Brain microvascular endothelial cell (primary cell): ENCODE measurements at regions not wholly inside any gene's neighbourhood (a gene's known extent, or its start where the extent isn't known, plus 50 kb on each side); places are given as distances from the start of the nearest gene placed in this dataset.

Experiments
- DNase-seq: peaks from one replicate; pipeline ENCODE4 v3.0.0-alpha.2; 2020
- H3K27ac ChIP-seq: fragments of 250-450 bp; sonication (Bioruptor Pico); 2 replicates; pipeline ENCODE4 v1.5.1; 2020; ENCODE audit warnings: mild to moderate bottlenecking, moderate library complexity
- H3K27me3 ChIP-seq: fragments of 250-450 bp; sonication (Bioruptor Pico); replicated peaks from 2 replicates; pipeline ENCODE4 v1.5.1; 2020; ENCODE audit warnings: mild to moderate bottlenecking
- H3K36me3 ChIP-seq: fragments of 250-450 bp; sonication (Bioruptor Pico); replicated peaks from 2 replicates; pipeline ENCODE4 v1.5.1; 2020; ENCODE audit warnings: mild to moderate bottlenecking
- H3K4me3 ChIP-seq: 2 replicates; pipeline ENCODE4 v1.5.1; 2011; ENCODE audit warnings: low read depth, mild to moderate bottlenecking, control low read depth, low read length, moderate library complexity
- CTCF ChIP-seq: IDR thresholded peaks from 2 replicates; pipeline ENCODE4 v1.5.1; 2011; ENCODE audit warnings: low read depth, mild to moderate bottlenecking, moderate library complexity, low read length, control low read depth, inconsistent platforms; ENCODE audit errors: missing control alignments
- in situ Hi-C: cut with HindIII; loops from 2 replicates; pipeline ENCODE4 v1.10.0; 2017; ENCODE audit warnings: low sequenced_read_pairs, low pct_ligation_motif_present

GRCh38 chr12:47004634-47005033 is 74.8 kb upstream of the PCED1B start:
- Histone ChIP-seq H3K36me3 (no peaks in the 10 kb centered on the region), H3K27ac (no peak overlapping the region), H3K4me3 (no peak overlapping the region), H3K27me3 (no peaks in the 10 kb centered on the region)
- no peak for TF ChIP-seq CTCF
- in situ Hi-C loops, result no loop called here
- DNase-seq, result peak; percentile 68

DNA sequence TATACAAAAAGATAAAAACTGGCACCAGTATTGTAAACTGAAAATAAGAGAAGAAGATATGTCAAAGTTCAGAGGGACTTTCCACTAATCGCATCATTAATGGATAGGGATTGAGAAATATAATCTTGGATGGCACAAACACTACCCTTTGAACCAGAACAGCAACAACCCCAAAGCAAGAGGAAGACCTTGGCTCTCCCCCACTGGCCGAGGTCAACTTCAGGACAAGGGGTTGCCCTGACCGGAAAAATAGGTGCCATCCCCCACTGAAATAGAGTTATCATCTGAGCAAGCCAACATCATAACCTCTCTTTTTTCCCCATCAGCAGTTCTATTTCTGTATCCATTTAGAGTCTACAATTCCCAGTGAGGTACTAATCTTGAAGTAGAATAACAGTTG is 72.4 kb upstream of the PCED1B start:
- no peak overlapping the region for H3K27ac ChIP-seq
- H3K27me3 ChIP-seq, result no peaks in the 10 kb centered on the region
- no peak for DNase-seq
- TF ChIP-seq CTCF, result no peak
- H3K4me3 ChIP-seq, result no peak overlapping the region
- H3K36me3 ChIP-seq, result no peaks in the 10 kb centered on the region
- in situ Hi-C loops, result no loop called here

GRCh38 chr12:47012552-47012951 is 66.9 kb upstream of the PCED1B start:
- DNase-seq, result no peak
- no peak overlapping the region for H3K4me3 ChIP-seq
- no peaks in the 10 kb centered on the region for H3K27me3 ChIP-seq
- no peak overlapping the region for H3K27ac ChIP-seq
- in situ Hi-C loops, result no loop called here
- no peak for TF ChIP-seq CTCF
- H3K36me3 ChIP-seq, result no peaks in the 10 kb centered on the region

GRCh38 chr12:47014474-47014873 is 64.9 kb upstream of the PCED1B start:
- Histone ChIP-seq H3K27ac (peak overlapping the region; percentile 35), H3K36me3 (no peaks in the 10 kb centered on the region), H3K4me3 (no peak overlapping the region), H3K27me3 (no peaks in the 10 kb centered on the region)
- in situ Hi-C loops, result no loop called here
- DNase-seq, result peak; percentile 85
- TF ChIP-seq CTCF, result no peak

- no peak for TF ChIP-seq CTCF
- Histone ChIP-seq H3K4me3 (no peak overlapping the region), H3K27ac (no peak overlapping the region), H3K27me3 (no peaks in the 10 kb centered on the region), H3K36me3 (no peaks in the 10 kb centered on the region)
- in situ Hi-C loops, result no loop called here
- DNase-seq, result no peak
These were observed 64.0 kb upstream of the PCED1B start for GRCh38 chr12:47015381-47015780.

GRCh38 chr12:47017041-47017713 is 62.2 kb upstream of the PCED1B start:
- no peak for TF ChIP-seq CTCF
- Histone ChIP-seq H3K36me3 (no peaks in the 10 kb centered on the region), H3K4me3 (no peak overlapping the region), H3K27me3 (no peaks in the 10 kb centered on the region), H3K27ac (no peak overlapping the region)
- no peak for DNase-seq
- in situ Hi-C loops, result no loop called here
